SK-N-SH (cell line): ENCODE measurements at regions not wholly inside any gene's neighbourhood (a gene's known extent, or its start where the extent isn't known, plus 50 kb on each side); places are given as distances from the start of the nearest gene placed in this dataset.

ENCODE experiments used
- CTCF ChIA-PET: fragments of 300-600, 350-600 bp; formaldehyde crosslinking; extraction: SDS; loops from one replicate; lab custom pipeline; 2021; lab: Yijun Ruan, JAX
- POLR2A ChIA-PET: fragments of 350-600 bp; sonication (Branson Sonifier 250); formaldehyde crosslinking; extraction: SDS; loops from one replicate; lab custom pipeline; 2020; ENCODE audit warnings: antibody characterized with exemption, inconsistent platforms; lab: Yijun Ruan, JAX
- DNase-seq: peaks from one replicate; pipeline ENCODE4 v3.0.0; 2012
- H2AFZ ChIP-seq: fragments of 200-600 bp; sonication (generic); 2 replicates; pipeline ENCODE4 v1.8.1; 2016; ENCODE audit warnings: antibody characterized with exemption, mild to moderate bottlenecking, low read depth
- H3F3A ChIP-seq: fragments of 200-600 bp; sonication (generic); replicated peaks from 2 replicates; pipeline ENCODE3; 2016; ENCODE audit warnings: antibody characterized with exemption, mild to moderate bottlenecking; ENCODE audit not compliant: insufficient read depth
- H3K27ac ChIP-seq, 2 experiments: fragments of 200-500 bp in 1 of 2; fragments of 200-600 bp in 1 of 2; sonication (Bioruptor generic) in 1 of 2; sonication (generic), shearing (Covaris generic) in 1 of 2; 2 replicates each; pipeline versions ENCODE4 v1.5.1 to v1.6.1; 2014 to 2016; ENCODE audit warnings: low read depth in 2 of 2, inconsistent platforms in 1 of 2, low read length in 1 of 2, mild to moderate bottlenecking in 1 of 2, mixed read lengths in 1 of 2
- H3K27me3 ChIP-seq: fragments of 200-600 bp; sonication (generic), shearing (Covaris generic); 2 replicates; pipeline ENCODE4 v1.6.1; 2016; ENCODE audit warnings: mixed run types; ENCODE audit not compliant: insufficient read depth
- H3K36me3 ChIP-seq, 2 experiments: fragments of 200-500 bp in 1 of 2; fragments of 200-600 bp in 1 of 2; sonication (Bioruptor generic) in 1 of 2; sonication (generic) in 1 of 2; replicated peaks in 1 of 2; 2 replicates each; pipeline versions ENCODE3 to v1.5.1; 2014 to 2016; ENCODE audit warnings: low read length in 1 of 2, mild to moderate bottlenecking in 1 of 2; ENCODE audit not compliant: insufficient read depth in 2 of 2, control insufficient read depth in 1 of 2
- H3K4me1 ChIP-seq, 2 experiments: fragments of 200-500 bp in 1 of 2; fragments of 200-600 bp in 1 of 2; sonication (Bioruptor generic) in 1 of 2; sonication (generic), shearing (Covaris generic) in 1 of 2; 2 replicates each; pipeline versions ENCODE4 v1.5.1 to v1.6.1; 2014 to 2016; ENCODE audit warnings: low read depth in 1 of 2, low read length in 1 of 2, mixed run types in 1 of 2; ENCODE audit not compliant: insufficient read depth in 2 of 2, control insufficient read depth in 1 of 2
- H3K4me2 ChIP-seq: fragments of 200-600 bp; sonication (generic), shearing (Covaris generic); 2 replicates; pipeline ENCODE4 v1.6.1; 2017; ENCODE audit warnings: mixed run types
- H3K4me3 ChIP-seq, 2 experiments: fragments of 200-500 bp in 1 of 2; fragments of 200-600 bp in 1 of 2; sonication (Bioruptor generic) in 1 of 2; sonication (generic), shearing (Covaris generic) in 1 of 2; 2 replicates each; pipeline versions ENCODE4 v1.5.1 to v1.8.1; 2014 to 2016; ENCODE audit warnings: low read depth in 2 of 2, inconsistent platforms in 1 of 2, low read length in 1 of 2, mild to moderate bottlenecking in 1 of 2, mixed read lengths in 1 of 2, moderate library complexity in 1 of 2
- H3K79me2 ChIP-seq: fragments of 200-600 bp; sonication (generic); 2 replicates; pipeline ENCODE4 v1.8.1; 2017; ENCODE audit warnings: mild to moderate bottlenecking; ENCODE audit not compliant: insufficient read depth
- H3K9ac ChIP-seq: fragments of 200-600 bp; sonication (generic); 2 replicates; pipeline ENCODE4 v1.6.1; 2017; ENCODE audit warnings: mixed run types
- H3K9me2 ChIP-seq: fragments of 200-600 bp; sonication (generic); 2 replicates; pipeline ENCODE4 v1.6.1; 2017; ENCODE audit warnings: mixed run types
- H3K9me3 ChIP-seq: fragments of 200-600 bp; sonication (generic); 2 replicates; pipeline ENCODE4 v1.6.1; 2017; ENCODE audit warnings: mixed run types, mild to moderate bottlenecking, moderate library complexity
- H4K20me1 ChIP-seq: fragments of 200-600 bp; sonication (generic); 2 replicates; pipeline ENCODE4 v1.6.1; 2017; ENCODE audit warnings: mild to moderate bottlenecking, mixed run types; ENCODE audit not compliant: insufficient read depth
- EZH2phosphoT487 ChIP-seq: fragments of 200-600 bp; sonication (generic); IDR thresholded peaks from 2 replicates; pipeline ENCODE4 v1.6.1; 2017; ENCODE audit warnings: low read depth, mixed run types, mild to moderate bottlenecking, antibody characterized with exemption, moderate library complexity, borderline replicate concordance
- FOXJ3 ChIP-seq: sonication (generic); formaldehyde crosslinking; IDR thresholded peaks from 2 replicates; pipeline ENCODE4 v1.5.1; 2020; ENCODE audit warnings: mild to moderate bottlenecking, missing genetic modification reagents
- RFX5 ChIP-seq: IDR thresholded peaks from 2 replicates; pipeline ENCODE4 v1.6.1; 2012; ENCODE audit warnings: mild to moderate bottlenecking, improper control_type of control experiment, low read length
- SIN3A ChIP-seq: IDR thresholded peaks from 2 replicates; pipeline ENCODE4 v1.6.1; 2012; ENCODE audit warnings: low read depth, mild to moderate bottlenecking, low read length, moderate library complexity, borderline replicate concordance
- TAF1 ChIP-seq: IDR thresholded peaks from 2 replicates; pipeline ENCODE4 v1.6.1; 2012; ENCODE audit warnings: low read depth, mild to moderate bottlenecking, low read length, moderate library complexity, borderline replicate concordance
- TEAD4 ChIP-seq: IDR thresholded peaks from 2 replicates; pipeline ENCODE4 v1.4.0; 2012; ENCODE audit warnings: mild to moderate bottlenecking, borderline replicate concordance; ENCODE audit not compliant: insufficient read depth
- YY1 ChIP-seq: IDR thresholded peaks from 2 replicates; pipeline ENCODE4 v1.4.0; 2012; ENCODE audit warnings: low read depth, mild to moderate bottlenecking
- WGBS: methylation state at CpG from one replicate; pipeline ENCODE4 v1.1.6; 2017; ENCODE audit warnings: low lambda C conversion rate; 5-methylcytosine and 5-hydroxymethylcytosine counted together
- TF ChIP-seq, protein P1 (sequence below): IDR thresholded peaks from 2 replicates; pipeline ENCODE4; 2012
- TF ChIP-seq, protein P2 (sequence below): fragments of 200-600 bp; sonication (generic); IDR thresholded peaks from 2 replicates; pipeline ENCODE4 v1.6.1; 2017; ENCODE audit warnings: antibody characterized with exemption, mild to moderate bottlenecking, moderate library complexity
- TF ChIP-seq, protein P3 (sequence below): fragments of 150-350 bp; IDR thresholded peaks from 2 replicates; pipeline ENCODE4 v1.6.1; 2016; ENCODE audit warnings: mild to moderate bottlenecking, low read depth, low read length
- TF ChIP-seq, protein P4 (sequence below): IDR thresholded peaks from 2 replicates; pipeline ENCODE4 v1.6.1; 2012; ENCODE audit warnings: mild to moderate bottlenecking, low read depth, low read length, moderate library complexity
- TF ChIP-seq, protein P5 (sequence below): IDR thresholded peaks from 2 replicates; pipeline ENCODE4 v1.4.0; 2012; ENCODE audit warnings: low read depth, borderline replicate concordance
- TF ChIP-seq, protein P6 (sequence below): fragments of 150-350 bp; IDR thresholded peaks from 2 replicates; pipeline ENCODE4 v1.6.1; 2017; ENCODE audit warnings: antibody characterized with exemption, low read length, low read depth, borderline replicate concordance

DNA sequence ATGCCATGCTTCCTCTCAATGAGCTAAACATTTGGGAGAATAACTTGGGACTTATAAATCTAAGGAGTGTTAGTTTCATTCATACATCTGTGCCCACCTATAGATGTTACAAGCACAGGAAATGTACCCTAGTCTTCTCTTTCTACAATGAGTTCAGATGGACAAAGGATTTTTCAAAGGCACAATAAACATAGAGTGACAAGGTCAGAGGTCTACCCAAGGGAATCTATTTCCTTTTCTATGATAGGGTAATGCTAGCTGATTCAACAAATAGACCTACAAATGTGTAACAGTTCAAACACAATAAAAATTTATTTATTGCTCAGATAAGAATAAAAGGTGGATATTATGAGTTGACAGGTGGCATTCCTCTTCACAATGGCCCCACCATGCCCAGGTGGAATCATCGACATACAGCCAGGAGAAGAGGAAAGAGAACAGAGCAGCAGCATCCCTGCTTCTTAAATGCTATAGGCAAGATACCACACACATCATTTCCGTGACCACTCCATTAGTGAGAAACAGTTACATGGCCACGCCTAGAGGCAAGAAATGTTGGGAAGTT, 421.8 kb downstream of the HNRNPD start:
- H4K20me1 ChIP-seq: no peaks in the 10 kb centered on the region
- no peak overlapping the region for H2AFZ ChIP-seq
- no peaks in the 10 kb centered on the region for H3F3A ChIP-seq
- H3K4me3 ChIP-seq: no peak overlapping the region
- POLR2A ChIA-PET: no interaction called here
- no peaks in the 10 kb centered on the region for H3K9me3 ChIP-seq
- TF ChIP-seq TEAD4 (no peak), RFX5 (no peak), EZH2phosphoT487 (no peak), YY1 (no peak), TAF1 (no peak)
- TF ChIP-seq, protein P1, sequence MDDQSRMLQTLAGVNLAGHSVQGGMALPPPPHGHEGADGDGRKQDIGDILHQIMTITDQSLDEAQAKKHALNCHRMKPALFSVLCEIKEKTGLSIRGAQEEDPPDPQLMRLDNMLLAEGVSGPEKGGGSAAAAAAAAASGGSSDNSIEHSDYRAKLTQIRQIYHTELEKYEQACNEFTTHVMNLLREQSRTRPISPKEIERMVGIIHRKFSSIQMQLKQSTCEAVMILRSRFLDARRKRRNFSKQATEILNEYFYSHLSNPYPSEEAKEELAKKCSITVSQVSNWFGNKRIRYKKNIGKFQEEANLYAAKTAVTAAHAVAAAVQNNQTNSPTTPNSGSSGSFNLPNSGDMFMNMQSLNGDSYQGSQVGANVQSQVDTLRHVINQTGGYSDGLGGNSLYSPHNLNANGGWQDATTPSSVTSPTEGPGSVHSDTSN: no peak
- TF ChIP-seq, protein P2, sequence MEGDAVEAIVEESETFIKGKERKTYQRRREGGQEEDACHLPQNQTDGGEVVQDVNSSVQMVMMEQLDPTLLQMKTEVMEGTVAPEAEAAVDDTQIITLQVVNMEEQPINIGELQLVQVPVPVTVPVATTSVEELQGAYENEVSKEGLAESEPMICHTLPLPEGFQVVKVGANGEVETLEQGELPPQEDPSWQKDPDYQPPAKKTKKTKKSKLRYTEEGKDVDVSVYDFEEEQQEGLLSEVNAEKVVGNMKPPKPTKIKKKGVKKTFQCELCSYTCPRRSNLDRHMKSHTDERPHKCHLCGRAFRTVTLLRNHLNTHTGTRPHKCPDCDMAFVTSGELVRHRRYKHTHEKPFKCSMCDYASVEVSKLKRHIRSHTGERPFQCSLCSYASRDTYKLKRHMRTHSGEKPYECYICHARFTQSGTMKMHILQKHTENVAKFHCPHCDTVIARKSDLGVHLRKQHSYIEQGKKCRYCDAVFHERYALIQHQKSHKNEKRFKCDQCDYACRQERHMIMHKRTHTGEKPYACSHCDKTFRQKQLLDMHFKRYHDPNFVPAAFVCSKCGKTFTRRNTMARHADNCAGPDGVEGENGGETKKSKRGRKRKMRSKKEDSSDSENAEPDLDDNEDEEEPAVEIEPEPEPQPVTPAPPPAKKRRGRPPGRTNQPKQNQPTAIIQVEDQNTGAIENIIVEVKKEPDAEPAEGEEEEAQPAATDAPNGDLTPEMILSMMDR: no peak
- no peaks in the 10 kb centered on the region for H3K36me3 ChIP-seq
- H3K27ac ChIP-seq: no peak overlapping the region
- no peaks in the 10 kb centered on the region for H3K79me2 ChIP-seq
- no peak overlapping the region for H3K4me2 ChIP-seq
- 3% methylated on average over 3 of the region's 3 CpGs for WGBS
- H3K9me2 ChIP-seq: no peaks in the 10 kb centered on the region
- H3K27me3 ChIP-seq: no peaks in the 10 kb centered on the region
- H3K9ac ChIP-seq: no peak overlapping the region
- DNase-seq: no peak
- no peaks in the 10 kb centered on the region for H3K4me1 ChIP-seq
- CTCF ChIA-PET: interaction anchor here (1.3 kb wide), 1 partner anchor 39 kb away, joined by 3 read pairs; no protein-coding TSS in a partner anchor

DNA sequence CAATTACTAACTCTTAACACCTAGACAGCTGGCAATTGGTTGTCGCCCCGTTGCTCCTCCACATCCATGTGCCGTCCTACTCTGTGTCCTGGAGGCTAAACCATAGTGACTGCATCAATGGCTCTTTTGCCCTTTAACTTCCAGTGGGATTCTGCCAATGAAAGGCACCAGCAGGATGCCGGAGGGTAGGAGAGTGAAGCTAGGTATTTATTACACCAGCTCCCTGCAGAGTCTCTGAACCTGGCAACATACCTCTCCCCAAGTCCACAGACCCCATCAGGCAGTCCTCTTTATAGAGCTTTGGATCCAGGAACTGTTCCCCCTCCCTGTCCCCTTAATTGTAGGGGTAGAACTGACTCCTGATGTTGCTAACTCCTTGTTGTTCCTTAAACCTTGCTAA, 426.8 kb downstream of the HNRNPD start:
- no peaks in the 10 kb centered on the region for H3K36me3 ChIP-seq
- DNase-seq: no peak
- H3K79me2 ChIP-seq: no peaks in the 10 kb centered on the region
- no peaks in the 10 kb centered on the region for H3K4me1 ChIP-seq
- no peaks in the 10 kb centered on the region for H3K9me2 ChIP-seq
- H2AFZ ChIP-seq: no peak overlapping the region
- 3% methylated on average over 4 of the region's 4 CpGs for WGBS
- POLR2A ChIA-PET: no interaction called here
- TF ChIP-seq, protein P3, sequence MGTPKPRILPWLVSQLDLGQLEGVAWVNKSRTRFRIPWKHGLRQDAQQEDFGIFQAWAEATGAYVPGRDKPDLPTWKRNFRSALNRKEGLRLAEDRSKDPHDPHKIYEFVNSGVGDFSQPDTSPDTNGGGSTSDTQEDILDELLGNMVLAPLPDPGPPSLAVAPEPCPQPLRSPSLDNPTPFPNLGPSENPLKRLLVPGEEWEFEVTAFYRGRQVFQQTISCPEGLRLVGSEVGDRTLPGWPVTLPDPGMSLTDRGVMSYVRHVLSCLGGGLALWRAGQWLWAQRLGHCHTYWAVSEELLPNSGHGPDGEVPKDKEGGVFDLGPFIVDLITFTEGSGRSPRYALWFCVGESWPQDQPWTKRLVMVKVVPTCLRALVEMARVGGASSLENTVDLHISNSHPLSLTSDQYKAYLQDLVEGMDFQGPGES: no peak
- TF ChIP-seq, protein P4, sequence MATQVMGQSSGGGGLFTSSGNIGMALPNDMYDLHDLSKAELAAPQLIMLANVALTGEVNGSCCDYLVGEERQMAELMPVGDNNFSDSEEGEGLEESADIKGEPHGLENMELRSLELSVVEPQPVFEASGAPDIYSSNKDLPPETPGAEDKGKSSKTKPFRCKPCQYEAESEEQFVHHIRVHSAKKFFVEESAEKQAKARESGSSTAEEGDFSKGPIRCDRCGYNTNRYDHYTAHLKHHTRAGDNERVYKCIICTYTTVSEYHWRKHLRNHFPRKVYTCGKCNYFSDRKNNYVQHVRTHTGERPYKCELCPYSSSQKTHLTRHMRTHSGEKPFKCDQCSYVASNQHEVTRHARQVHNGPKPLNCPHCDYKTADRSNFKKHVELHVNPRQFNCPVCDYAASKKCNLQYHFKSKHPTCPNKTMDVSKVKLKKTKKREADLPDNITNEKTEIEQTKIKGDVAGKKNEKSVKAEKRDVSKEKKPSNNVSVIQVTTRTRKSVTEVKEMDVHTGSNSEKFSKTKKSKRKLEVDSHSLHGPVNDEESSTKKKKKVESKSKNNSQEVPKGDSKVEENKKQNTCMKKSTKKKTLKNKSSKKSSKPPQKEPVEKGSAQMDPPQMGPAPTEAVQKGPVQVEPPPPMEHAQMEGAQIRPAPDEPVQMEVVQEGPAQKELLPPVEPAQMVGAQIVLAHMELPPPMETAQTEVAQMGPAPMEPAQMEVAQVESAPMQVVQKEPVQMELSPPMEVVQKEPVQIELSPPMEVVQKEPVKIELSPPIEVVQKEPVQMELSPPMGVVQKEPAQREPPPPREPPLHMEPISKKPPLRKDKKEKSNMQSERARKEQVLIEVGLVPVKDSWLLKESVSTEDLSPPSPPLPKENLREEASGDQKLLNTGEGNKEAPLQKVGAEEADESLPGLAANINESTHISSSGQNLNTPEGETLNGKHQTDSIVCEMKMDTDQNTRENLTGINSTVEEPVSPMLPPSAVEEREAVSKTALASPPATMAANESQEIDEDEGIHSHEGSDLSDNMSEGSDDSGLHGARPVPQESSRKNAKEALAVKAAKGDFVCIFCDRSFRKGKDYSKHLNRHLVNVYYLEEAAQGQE: no peak
- TF ChIP-seq SIN3A (no peak), EZH2phosphoT487 (no peak), FOXJ3 (no peak)
- TF ChIP-seq, protein P5, sequence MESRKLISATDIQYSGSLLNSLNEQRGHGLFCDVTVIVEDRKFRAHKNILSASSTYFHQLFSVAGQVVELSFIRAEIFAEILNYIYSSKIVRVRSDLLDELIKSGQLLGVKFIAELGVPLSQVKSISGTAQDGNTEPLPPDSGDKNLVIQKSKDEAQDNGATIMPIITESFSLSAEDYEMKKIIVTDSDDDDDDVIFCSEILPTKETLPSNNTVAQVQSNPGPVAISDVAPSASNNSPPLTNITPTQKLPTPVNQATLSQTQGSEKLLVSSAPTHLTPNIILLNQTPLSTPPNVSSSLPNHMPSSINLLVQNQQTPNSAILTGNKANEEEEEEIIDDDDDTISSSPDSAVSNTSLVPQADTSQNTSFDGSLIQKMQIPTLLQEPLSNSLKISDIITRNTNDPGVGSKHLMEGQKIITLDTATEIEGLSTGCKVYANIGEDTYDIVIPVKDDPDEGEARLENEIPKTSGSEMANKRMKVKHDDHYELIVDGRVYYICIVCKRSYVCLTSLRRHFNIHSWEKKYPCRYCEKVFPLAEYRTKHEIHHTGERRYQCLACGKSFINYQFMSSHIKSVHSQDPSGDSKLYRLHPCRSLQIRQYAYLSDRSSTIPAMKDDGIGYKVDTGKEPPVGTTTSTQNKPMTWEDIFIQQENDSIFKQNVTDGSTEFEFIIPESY: no peak
- TF ChIP-seq, protein P6, sequence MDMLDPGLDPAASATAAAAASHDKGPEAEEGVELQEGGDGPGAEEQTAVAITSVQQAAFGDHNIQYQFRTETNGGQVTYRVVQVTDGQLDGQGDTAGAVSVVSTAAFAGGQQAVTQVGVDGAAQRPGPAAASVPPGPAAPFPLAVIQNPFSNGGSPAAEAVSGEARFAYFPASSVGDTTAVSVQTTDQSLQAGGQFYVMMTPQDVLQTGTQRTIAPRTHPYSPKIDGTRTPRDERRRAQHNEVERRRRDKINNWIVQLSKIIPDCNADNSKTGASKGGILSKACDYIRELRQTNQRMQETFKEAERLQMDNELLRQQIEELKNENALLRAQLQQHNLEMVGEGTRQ: no peak
- TF ChIP-seq, protein P1: no peak
- CTCF ChIA-PET: no interaction called here
- no peaks in the 10 kb centered on the region for H3K9me3 ChIP-seq
- H3K27ac ChIP-seq: no peak overlapping the region
- no peaks in the 10 kb centered on the region for H3F3A ChIP-seq
- H3K9ac ChIP-seq: no peak overlapping the region
- H3K4me2 ChIP-seq: no peak overlapping the region
- H3K27me3 ChIP-seq: no peaks in the 10 kb centered on the region
- no peak overlapping the region for H3K4me3 ChIP-seq
- H4K20me1 ChIP-seq: no peaks in the 10 kb centered on the region
